ENCODE measurements at regions not wholly inside any gene's neighbourhood (a gene's known extent, or its start where the extent isn't known, plus 50 kb on each side); places are given as distances from the start of the nearest gene placed in this dataset.

DNA sequence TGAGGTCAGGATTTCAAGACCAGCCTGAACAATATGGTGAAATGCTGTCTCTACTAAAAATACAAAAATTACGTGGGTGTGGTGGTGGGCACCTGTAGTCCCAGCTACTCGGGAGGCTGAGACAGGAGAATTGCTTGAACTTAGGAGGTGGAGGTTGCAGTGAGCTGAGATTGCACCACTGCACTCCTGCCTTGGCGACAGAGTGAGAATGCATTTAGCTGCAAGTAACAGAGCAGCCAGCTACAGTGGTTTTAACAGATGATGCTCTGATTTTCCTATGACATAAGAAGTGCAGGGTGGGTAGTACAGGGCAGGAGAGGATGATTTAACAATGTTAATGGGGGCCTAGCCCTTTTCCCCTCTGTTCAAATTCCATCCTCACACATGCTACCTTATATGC is 267.9 kb downstream of the RPLP1 start:
- TF ChIP-seq, protein P1, sequence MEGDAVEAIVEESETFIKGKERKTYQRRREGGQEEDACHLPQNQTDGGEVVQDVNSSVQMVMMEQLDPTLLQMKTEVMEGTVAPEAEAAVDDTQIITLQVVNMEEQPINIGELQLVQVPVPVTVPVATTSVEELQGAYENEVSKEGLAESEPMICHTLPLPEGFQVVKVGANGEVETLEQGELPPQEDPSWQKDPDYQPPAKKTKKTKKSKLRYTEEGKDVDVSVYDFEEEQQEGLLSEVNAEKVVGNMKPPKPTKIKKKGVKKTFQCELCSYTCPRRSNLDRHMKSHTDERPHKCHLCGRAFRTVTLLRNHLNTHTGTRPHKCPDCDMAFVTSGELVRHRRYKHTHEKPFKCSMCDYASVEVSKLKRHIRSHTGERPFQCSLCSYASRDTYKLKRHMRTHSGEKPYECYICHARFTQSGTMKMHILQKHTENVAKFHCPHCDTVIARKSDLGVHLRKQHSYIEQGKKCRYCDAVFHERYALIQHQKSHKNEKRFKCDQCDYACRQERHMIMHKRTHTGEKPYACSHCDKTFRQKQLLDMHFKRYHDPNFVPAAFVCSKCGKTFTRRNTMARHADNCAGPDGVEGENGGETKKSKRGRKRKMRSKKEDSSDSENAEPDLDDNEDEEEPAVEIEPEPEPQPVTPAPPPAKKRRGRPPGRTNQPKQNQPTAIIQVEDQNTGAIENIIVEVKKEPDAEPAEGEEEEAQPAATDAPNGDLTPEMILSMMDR (IDR thresholded peaks at IDR 0.05; ENCODE audit: low read length), result no peak
- TF ChIP-seq EZH2 (IDR thresholded peaks at IDR 0.05; ENCODE audit: borderline replicate concordance, low read length), result no peak
- Histone ChIP-seq H3K79me2 (ENCODE audit: insufficient read depth, low read length) (no peaks in the 10 kb centered on the region), H3K9me3 (ENCODE audit: low read length) (no peaks in the 10 kb centered on the region), H4K20me1 (ENCODE audit: insufficient read depth, low read length) (no peaks in the 10 kb centered on the region), H3K4me3 (ENCODE audit: low read depth, low read length, poor library complexity, severe bottlenecking) (no peak overlapping the region), H3K4me1 (ENCODE audit: insufficient read depth, low read length, severe bottlenecking) (peaks cover 30% of the 10 kb centered on the region), H3K36me3 (ENCODE audit: insufficient read depth, low read length) (no peaks in the 10 kb centered on the region), H3K27me3 (ENCODE audit: insufficient read depth, low read length) (no peaks in the 10 kb centered on the region), H3K27ac (ENCODE audit: low read depth, low read length, poor library complexity, severe bottlenecking) (no peak overlapping the region), H3K9me2 (ENCODE audit: low read depth, low read length) (no peaks in the 10 kb centered on the region), H3K9ac (ENCODE audit: low read length) (no peak overlapping the region), H2AFZ (ENCODE audit: low read length) (no peak overlapping the region), H3K4me2 (ENCODE audit: low read length) (no peak overlapping the region), H3F3A (ENCODE audit: insufficient read depth, low read length) (no peaks in the 10 kb centered on the region)

GRCh38 chr15:69722924-69723323 is 270.3 kb downstream of the RPLP1 start:
- no peaks in the 10 kb centered on the region for H3K9me3 ChIP-seq (ENCODE audit: low read length)

DNA sequence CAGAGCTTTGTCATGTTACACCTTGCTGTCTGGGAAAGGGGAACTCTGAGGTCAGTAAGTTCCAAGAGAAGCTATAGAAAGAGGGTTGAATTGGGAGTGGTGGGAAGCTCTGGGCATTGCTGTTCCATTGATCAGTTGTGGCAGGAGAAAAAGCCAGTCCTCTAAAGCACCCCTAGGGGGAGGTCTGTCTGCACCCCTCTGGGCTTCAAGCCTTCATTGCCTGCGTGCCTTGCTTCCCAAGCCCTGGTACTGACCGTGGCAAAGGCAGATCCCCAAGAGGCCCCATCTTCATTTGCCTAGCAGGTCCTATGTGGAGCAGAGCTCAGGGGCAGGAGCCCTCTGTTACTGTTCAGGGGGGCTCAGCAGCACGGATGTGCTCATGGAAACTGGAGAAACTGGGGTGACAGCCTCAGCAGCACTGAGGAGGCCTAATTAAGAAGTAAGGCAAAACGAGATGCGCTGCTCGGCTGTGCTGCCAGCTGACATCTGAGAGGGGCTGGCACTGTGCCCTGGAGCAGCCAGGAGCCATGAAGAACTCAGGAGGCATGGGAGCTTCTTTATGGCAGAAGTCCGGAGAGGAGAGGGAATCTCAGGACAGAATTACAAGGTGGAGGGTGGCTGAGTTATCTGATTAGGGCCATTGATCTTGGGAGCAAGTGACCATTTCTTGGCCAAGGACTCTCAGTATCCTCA is 270.9 kb downstream of the RPLP1 start:
- H3K9me2 ChIP-seq (ENCODE audit: low read depth, low read length), result no peaks in the 10 kb centered on the region
- H3K9me3 ChIP-seq (ENCODE audit: low read length), result no peaks in the 10 kb centered on the region
- no peaks in the 10 kb centered on the region for H4K20me1 ChIP-seq (ENCODE audit: insufficient read depth, low read length)
- no peak overlapping the region for H3K9ac ChIP-seq (ENCODE audit: low read length)
- no peaks in the 10 kb centered on the region for H3F3A ChIP-seq (ENCODE audit: insufficient read depth, low read length)
- no peak overlapping the region for H3K4me2 ChIP-seq (ENCODE audit: low read length)
- H3K27me3 ChIP-seq (ENCODE audit: insufficient read depth, low read length), result no peaks in the 10 kb centered on the region
- no peak overlapping the region for H2AFZ ChIP-seq (ENCODE audit: low read length)
- no peak overlapping the region for H3K27ac ChIP-seq (ENCODE audit: low read depth, low read length, poor library complexity, severe bottlenecking)
- H3K4me1 ChIP-seq (ENCODE audit: insufficient read depth, low read length, severe bottlenecking), result peaks cover 39% of the 10 kb centered on the region
- no peaks in the 10 kb centered on the region for H3K79me2 ChIP-seq (ENCODE audit: insufficient read depth, low read length)
- no peak overlapping the region for H3K4me3 ChIP-seq (ENCODE audit: low read depth, low read length, poor library complexity, severe bottlenecking)
- no peak for TF ChIP-seq EZH2 (IDR thresholded peaks at IDR 0.05; ENCODE audit: borderline replicate concordance, low read length)
- TF ChIP-seq, protein P1 (IDR thresholded peaks at IDR 0.05; ENCODE audit: low read length), result peak; percentile 17; the same call in 1 of the 2 replicates
- no peaks in the 10 kb centered on the region for H3K36me3 ChIP-seq (ENCODE audit: insufficient read depth, low read length)

More at GRCh38 chr15:69722924-69723323, 270.3 kb downstream of the RPLP1 start:
- Histone ChIP-seq H3K4me2 (ENCODE audit: low read length) (no peak overlapping the region), H4K20me1 (ENCODE audit: insufficient read depth, low read length) (no peaks in the 10 kb centered on the region), H3K36me3 (ENCODE audit: insufficient read depth, low read length) (no peaks in the 10 kb centered on the region), H3K9ac (ENCODE audit: low read length) (no peak overlapping the region), H3K79me2 (ENCODE audit: insufficient read depth, low read length) (no peaks in the 10 kb centered on the region), H3K9me2 (ENCODE audit: low read depth, low read length) (no peaks in the 10 kb centered on the region), H2AFZ (ENCODE audit: low read length) (no peak overlapping the region), H3K4me3 (ENCODE audit: low read depth, low read length, poor library complexity, severe bottlenecking) (no peak overlapping the region), H3K27ac (ENCODE audit: low read depth, low read length, poor library complexity, severe bottlenecking) (no peak overlapping the region), H3K4me1 (ENCODE audit: insufficient read depth, low read length, severe bottlenecking) (peaks cover 39% of the 10 kb centered on the region), H3F3A (ENCODE audit: insufficient read depth, low read length) (no peaks in the 10 kb centered on the region), H3K27me3 (ENCODE audit: insufficient read depth, low read length) (no peaks in the 10 kb centered on the region)
- TF ChIP-seq, protein P1 (IDR thresholded peaks at IDR 0.05; ENCODE audit: low read length), result no peak
- TF ChIP-seq EZH2 (IDR thresholded peaks at IDR 0.05; ENCODE audit: borderline replicate concordance, low read length), result no peak
